ENCODE measurements at regions not wholly inside any gene's neighbourhood (a gene's known extent, or its start where the extent isn't known, plus 50 kb on each side); places are given as distances from the start of the nearest gene placed in this dataset.

GRCh38 chr16:82451449-82451848, 175.3 kb upstream of the CDH13 start:
- H3K36me3 ChIP-seq: no peaks in the 10 kb centered on the region
- H3K9me3 ChIP-seq: no peaks in the 10 kb centered on the region
- H3K4me1 ChIP-seq: no peaks in the 10 kb centered on the region
- no peaks in the 10 kb centered on the region for H3K27me3 ChIP-seq
- DNase-seq: no peak
- TF ChIP-seq CTCF (IDR thresholded peaks at IDR 0.05; ENCODE audit: low read depth, low read length): no peak
- no peak overlapping the region for H3K4me3 ChIP-seq (ENCODE audit: low read depth, low read length)

GRCh38 chr16:82440336-82440735, 186.4 kb upstream of the CDH13 start:
- Histone ChIP-seq H3K4me1 (no peaks in the 10 kb centered on the region), H3K9me3 (no peaks in the 10 kb centered on the region; the same call in 1 of the 2 replicates), H3K36me3 (no peaks in the 10 kb centered on the region), H3K27me3 (no peaks in the 10 kb centered on the region), H3K4me3 (ENCODE audit: low read depth, low read length) (no peak overlapping the region)
- no peak for DNase-seq
- no peak for TF ChIP-seq CTCF (IDR thresholded peaks at IDR 0.05; ENCODE audit: low read depth, low read length)

GRCh38 chr16:82439678-82440293, 187.0 kb upstream of the CDH13 start:
- Histone ChIP-seq H3K4me3 (ENCODE audit: low read depth, low read length) (no peak overlapping the region), H3K36me3 (no peaks in the 10 kb centered on the region), H3K4me1 (no peaks in the 10 kb centered on the region), H3K27me3 (no peaks in the 10 kb centered on the region), H3K9me3 (no peaks in the 10 kb centered on the region; the same call in 1 of the 2 replicates)
- no peak for DNase-seq
- peak; percentile 10; the same call in 1 of the 2 replicates for TF ChIP-seq CTCF (IDR thresholded peaks at IDR 0.05; ENCODE audit: low read depth, low read length)

GRCh38 chr16:82433042-82433441, 193.7 kb upstream of the CDH13 start:
- TF ChIP-seq CTCF (IDR thresholded peaks at IDR 0.05; ENCODE audit: low read depth, low read length): no peak
- no peaks in the 10 kb centered on the region for H3K27me3 ChIP-seq
- DNase-seq: no peak
- H3K36me3 ChIP-seq: no peaks in the 10 kb centered on the region
- no peak overlapping the region for H3K4me3 ChIP-seq (ENCODE audit: low read depth, low read length)
- no peaks in the 10 kb centered on the region for H3K4me1 ChIP-seq
- H3K9me3 ChIP-seq: no peaks in the 10 kb centered on the region

GRCh38 chr16:82432261-82432660, 194.5 kb upstream of the CDH13 start:
- no peak for TF ChIP-seq CTCF (IDR thresholded peaks at IDR 0.05; ENCODE audit: low read depth, low read length)
- H3K4me1 ChIP-seq: no peaks in the 10 kb centered on the region
- no peaks in the 10 kb centered on the region for H3K9me3 ChIP-seq
- no peaks in the 10 kb centered on the region for H3K36me3 ChIP-seq
- H3K4me3 ChIP-seq (ENCODE audit: low read depth, low read length): no peak overlapping the region
- no peak for DNase-seq
- no peaks in the 10 kb centered on the region for H3K27me3 ChIP-seq

GRCh38 chr16:82425661-82426060, 201.1 kb upstream of the CDH13 start:
- H3K9me3 ChIP-seq: no peaks in the 10 kb centered on the region
- no peak for TF ChIP-seq CTCF (IDR thresholded peaks at IDR 0.05; ENCODE audit: low read depth, low read length)
- no peaks in the 10 kb centered on the region for H3K4me1 ChIP-seq
- H3K4me3 ChIP-seq (ENCODE audit: low read depth, low read length): no peak overlapping the region
- no peak for DNase-seq
- no peaks in the 10 kb centered on the region for H3K27me3 ChIP-seq
- H3K36me3 ChIP-seq: no peaks in the 10 kb centered on the region
